ENCODE measurements at regions not wholly inside any gene's neighbourhood (a gene's known extent, or its start where the extent isn't known, plus 50 kb on each side); places are given as distances from the start of the nearest gene placed in this dataset.

- Histone ChIP-seq H2AFZ (ENCODE audit: insufficient read depth, low read depth, low read length, poor library complexity, severe bottlenecking) (no peak overlapping the region), H3K27me3 (ENCODE audit: control insufficient read depth in 2 of 2, insufficient read depth in 2 of 2, low read length in 2 of 2) (no peaks in the 10 kb centered on the region), H3K4me1 (ENCODE audit: control insufficient read depth in 1 of 2, insufficient read depth in 2 of 2, low read length in 2 of 2) (no peaks in the 10 kb centered on the region), H3K79me2 (ENCODE audit: insufficient read depth, low read length) (no peaks in the 10 kb centered on the region), H3K9ac (ENCODE audit: insufficient read depth, low read length, poor library complexity, severe bottlenecking) (no peak overlapping the region), H3K27ac (ENCODE audit: low read depth in 1 of 2, low read length in 2 of 2) (no peak overlapping the region), H4K20me1 (ENCODE audit: insufficient read depth, low read length) (no peaks in the 10 kb centered on the region), H3K36me3 (replicated peaks in 1 of 2; ENCODE audit: control insufficient read depth in 1 of 2, insufficient read depth in 2 of 2, low read length in 2 of 2) (no peaks in the 10 kb centered on the region), H3K4me3 (replicated peaks in 1 of 3; ENCODE audit: low read depth in 2 of 3, low read length in 3 of 3) (no peak overlapping the region), H3K4me2 (replicated peaks; ENCODE audit: extremely low read depth, low read length, poor library complexity, severe bottlenecking) (no peak overlapping the region), H3K9me3 (replicated peaks in 1 of 2; ENCODE audit: control insufficient read depth in 1 of 2, insufficient read depth in 1 of 2, low read length in 2 of 2) (peaks cover 0 to 3% of the 10 kb centered on the region in 2 donors)
- Mint-ChIP-seq H3K36me3 (no peaks in the 10 kb centered on the region), H3K27ac (peak overlapping the region in 1 of 7 donors; percentile 14), H3K9me3 (peaks cover 0 to 8% (median 1%) of the 10 kb centered on the region in 7 donors), H3K4me1 (no peaks in the 10 kb centered on the region), H3K27me3 (ENCODE audit: low read depth in 3 of 3) (peaks cover 0 to 1% (median 0%) of the 10 kb centered on the region in 3 donors), H3K4me3 (no peak overlapping the region)
- TF ChIP-seq CTCF (IDR thresholded peaks at IDR 0.05), result no peak
- no CpG with 5 or more reads among the region's 3 CpGs for WGBS (ENCODE audit: insufficient coverage)
- intact Hi-C loops (cut with micrococcal nuclease), result no loop called here
- no peak for DNase-seq
Measured at GRCh38 chrX:22360129-22360528, 87.4 kb downstream of the CBLL2 start.

GRCh38 chrX:22365460-22365859, 92.7 kb downstream of the CBLL2 start:
- Mint-ChIP-seq H3K27me3 (ENCODE audit: low read depth in 3 of 3) (peaks cover 0 to 1% (median 0%) of the 10 kb centered on the region in 3 donors), H3K9me3 (peaks cover 0 to 10% (median 2%) of the 10 kb centered on the region in 7 donors), H3K27ac (no peak overlapping the region), H3K4me3 (no peak overlapping the region), H3K36me3 (no peaks in the 10 kb centered on the region), H3K4me1 (no peaks in the 10 kb centered on the region)
- intact Hi-C loops (cut with micrococcal nuclease), result no loop called here
- no peaks in the 10 kb centered on the region for H3K79me2 ChIP-seq (ENCODE audit: insufficient read depth, low read length)
- no peak for DNase-seq
- 83% methylated on average over 2 of the region's 3 CpGs for WGBS (ENCODE audit: insufficient coverage)
- H3K27me3 ChIP-seq (ENCODE audit: control insufficient read depth in 2 of 2, insufficient read depth in 2 of 2, low read length in 2 of 2), result no peaks in the 10 kb centered on the region
- no peaks in the 10 kb centered on the region for H3K36me3 ChIP-seq (replicated peaks in 1 of 2; ENCODE audit: control insufficient read depth in 1 of 2, insufficient read depth in 2 of 2, low read length in 2 of 2)
- no peak overlapping the region for H3K4me2 ChIP-seq (replicated peaks; ENCODE audit: extremely low read depth, low read length, poor library complexity, severe bottlenecking)
- no peak overlapping the region for H3K4me3 ChIP-seq (replicated peaks in 1 of 3; ENCODE audit: low read depth in 2 of 3, low read length in 3 of 3)
- H2AFZ ChIP-seq (ENCODE audit: insufficient read depth, low read depth, low read length, poor library complexity, severe bottlenecking), result no peak overlapping the region
- H3K9ac ChIP-seq (ENCODE audit: insufficient read depth, low read length, poor library complexity, severe bottlenecking), result no peak overlapping the region
- no peak overlapping the region for H3K27ac ChIP-seq (ENCODE audit: low read depth in 1 of 2, low read length in 2 of 2)
- no peaks in the 10 kb centered on the region for H4K20me1 ChIP-seq (ENCODE audit: insufficient read depth, low read length)
- peaks cover 0 to 3% of the 10 kb centered on the region in 2 donors for H3K9me3 ChIP-seq (replicated peaks in 1 of 2; ENCODE audit: control insufficient read depth in 1 of 2, insufficient read depth in 1 of 2, low read length in 2 of 2)
- H3K4me1 ChIP-seq (ENCODE audit: control insufficient read depth in 1 of 2, insufficient read depth in 2 of 2, low read length in 2 of 2), result no peaks in the 10 kb centered on the region
- TF ChIP-seq CTCF (IDR thresholded peaks at IDR 0.05), result no peak
